Mesothelial cell of epicardium (in vitro differentiated cells): ENCODE measurements at regions not wholly inside any gene's neighbourhood (a gene's known extent, or its start where the extent isn't known, plus 50 kb on each side); places are given as distances from the start of the nearest gene placed in this dataset.

Experiments
- DNase-seq, 2 experiments: peaks; one replicate each; pipeline ENCODE4 v3.0.0; 2021; ENCODE audit warnings: low spot score in 2 of 2; ENCODE audit not compliant: unreplicated experiment in 2 of 2
- H3K27ac Mint-ChIP-seq: 2 replicates; pipeline ENCODE4 v1.8.0; 2021; ENCODE audit warnings: mixed read lengths
- H3K27me3 Mint-ChIP-seq: 2 replicates; pipeline ENCODE4 v1.8.0; 2021; ENCODE audit warnings: low read depth, mixed read lengths
- H3K36me3 Mint-ChIP-seq: 2 replicates; pipeline ENCODE4 v1.8.0; 2021; ENCODE audit warnings: mixed read lengths
- H3K4me1 Mint-ChIP-seq: 2 replicates; pipeline ENCODE4 v1.8.0; 2021; ENCODE audit warnings: mixed read lengths
- H3K4me3 Mint-ChIP-seq: 2 replicates; pipeline ENCODE4 v1.8.0; 2021; ENCODE audit warnings: mild to moderate bottlenecking, moderate library complexity, mixed read lengths
- H3K9me3 Mint-ChIP-seq: 2 replicates; pipeline ENCODE4 v1.8.0; 2021; ENCODE audit warnings: mixed read lengths
- CTCF ChIP-seq: fragments of 200-600 bp; sonication (generic); IDR thresholded peaks from one replicate; pipeline ENCODE4 v1.5.0; 2021; ENCODE audit warnings: antibody characterized with exemption; ENCODE audit not compliant: unreplicated experiment

GRCh38 chr10:28171468-28172222, 131.2 kb downstream of the MPP7 start:
- no peak for TF ChIP-seq CTCF
- Mint-ChIP-seq H3K27ac (no peak overlapping the region), H3K36me3 (peaks cover 3% of the 10 kb centered on the region), H3K27me3 (no peaks in the 10 kb centered on the region), H3K4me1 (no peaks in the 10 kb centered on the region), H3K4me3 (no peak overlapping the region), H3K9me3 (peaks cover 4% of the 10 kb centered on the region)
- no peak for DNase-seq

GRCh38 chr10:28169525-28169924, 133.3 kb downstream of the MPP7 start:
- Mint-ChIP-seq H3K36me3 (peaks cover 3% of the 10 kb centered on the region), H3K4me3 (no peak overlapping the region), H3K27me3 (no peaks in the 10 kb centered on the region), H3K4me1 (no peaks in the 10 kb centered on the region), H3K9me3 (peaks cover 4% of the 10 kb centered on the region), H3K27ac (no peak overlapping the region)
- no peak for TF ChIP-seq CTCF
- no peak for DNase-seq

- H3K4me3 Mint-ChIP-seq: no peak overlapping the region
- no peak for TF ChIP-seq CTCF
- H3K27me3 Mint-ChIP-seq: no peaks in the 10 kb centered on the region
- no peaks in the 10 kb centered on the region for H3K36me3 Mint-ChIP-seq
- H3K9me3 Mint-ChIP-seq: peaks cover 10% of the 10 kb centered on the region
- no peak for DNase-seq
- no peak overlapping the region for H3K27ac Mint-ChIP-seq
- H3K4me1 Mint-ChIP-seq: no peaks in the 10 kb centered on the region
These were observed 141.9 kb downstream of the MPP7 start for GRCh38 chr10:28160866-28161405.

- peaks cover 4% of the 10 kb centered on the region for H3K9me3 Mint-ChIP-seq
- no peak overlapping the region for H3K27ac Mint-ChIP-seq
- H3K4me1 Mint-ChIP-seq: no peaks in the 10 kb centered on the region
- DNase-seq: no peak
- H3K27me3 Mint-ChIP-seq: peaks cover 2% of the 10 kb centered on the region
- no peak overlapping the region for H3K4me3 Mint-ChIP-seq
- no peak for TF ChIP-seq CTCF
- no peaks in the 10 kb centered on the region for H3K36me3 Mint-ChIP-seq
These were observed 145.5 kb downstream of the MPP7 start for GRCh38 chr10:28157379-28157778.

GRCh38 chr10:28155726-28156125, 147.1 kb downstream of the MPP7 start:
- peaks cover 4% of the 10 kb centered on the region for H3K9me3 Mint-ChIP-seq
- no peak for DNase-seq
- peaks cover 4% of the 10 kb centered on the region for H3K27me3 Mint-ChIP-seq
- TF ChIP-seq CTCF: no peak
- H3K36me3 Mint-ChIP-seq: no peaks in the 10 kb centered on the region
- H3K4me1 Mint-ChIP-seq: no peaks in the 10 kb centered on the region
- no peak overlapping the region for H3K4me3 Mint-ChIP-seq
- H3K27ac Mint-ChIP-seq: no peak overlapping the region
